ENCODE measurements at regions not wholly inside any gene's neighbourhood (a gene's known extent, or its start where the extent isn't known, plus 50 kb on each side); places are given as distances from the start of the nearest gene placed in this dataset.

- no peaks in the 10 kb centered on the region for H3K4me1 ChIP-seq (ENCODE audit: insufficient read depth)
- no peaks in the 10 kb centered on the region for H3K36me3 ChIP-seq
- no peaks in the 10 kb centered on the region for H3K9me3 ChIP-seq
- intact Hi-C loops (cut with DNase I): no loop called here
- no peak overlapping the region for H3K27ac ChIP-seq
- H3K4me3 ChIP-seq: no peak overlapping the region
- 16 to 28% (median 26%) methylated on average over 2 of the region's 2 CpGs for whole genome bisulfite sequencing, 3 donors
- no peaks in the 10 kb centered on the region for H3K27me3 ChIP-seq
- DNase-seq: no peak
- TF ChIP-seq EP300 (IDR thresholded peaks at IDR 0.05) (no peak), POLR2A (IDR thresholded peaks at IDR 0.05) (no peak), CTCF (IDR thresholded peaks at IDR 0.05) (no peak)
Observed at GRCh38 chr21:27221077-27221476, 254.2 kb upstream of the ADAMTS5 start.

GRCh38 chr21:27220416-27220815 is 253.5 kb upstream of the ADAMTS5 start:
- TF ChIP-seq CTCF (IDR thresholded peaks at IDR 0.05) (no peak), POLR2A (IDR thresholded peaks at IDR 0.05) (no peak), EP300 (IDR thresholded peaks at IDR 0.05) (no peak)
- no peak for DNase-seq
- Histone ChIP-seq H3K4me1 (ENCODE audit: insufficient read depth) (no peaks in the 10 kb centered on the region), H3K9me3 (no peaks in the 10 kb centered on the region), H3K27ac (no peak overlapping the region), H3K36me3 (no peaks in the 10 kb centered on the region), H3K4me3 (no peak overlapping the region), H3K27me3 (no peaks in the 10 kb centered on the region)
- intact Hi-C loops (cut with DNase I): no loop called here

- Histone ChIP-seq H3K27me3 (no peaks in the 10 kb centered on the region), H3K4me3 (no peak overlapping the region), H3K27ac (no peak overlapping the region), H3K9me3 (no peaks in the 10 kb centered on the region), H3K4me1 (ENCODE audit: insufficient read depth) (no peaks in the 10 kb centered on the region), H3K36me3 (no peaks in the 10 kb centered on the region)
- intact Hi-C loops (cut with DNase I): no loop called here
- 84 to 92% (median 86%) methylated on average over 2 of the region's 2 CpGs for WGBS, 3 donors
- TF ChIP-seq EP300 (IDR thresholded peaks at IDR 0.05) (no peak), CTCF (IDR thresholded peaks at IDR 0.05) (no peak), POLR2A (IDR thresholded peaks at IDR 0.05) (no peak)
- DNase-seq: no peak
Observed at GRCh38 chr21:27219068-27219467, 252.2 kb upstream of the ADAMTS5 start.

- Histone ChIP-seq H3K36me3 (no peaks in the 10 kb centered on the region), H3K27me3 (no peaks in the 10 kb centered on the region), H3K27ac (no peak overlapping the region), H3K4me3 (no peak overlapping the region), H3K4me1 (ENCODE audit: insufficient read depth) (no peaks in the 10 kb centered on the region), H3K9me3 (no peaks in the 10 kb centered on the region)
- intact Hi-C loops (cut with DNase I): no loop called here
- DNase-seq: no peak
- TF ChIP-seq EP300 (IDR thresholded peaks at IDR 0.05): no peak
- TF ChIP-seq CTCF (IDR thresholded peaks at IDR 0.05): no peak
- no peak for TF ChIP-seq POLR2A (IDR thresholded peaks at IDR 0.05)
Observed at GRCh38 chr21:27213303-27213702, 246.4 kb upstream of the ADAMTS5 start.

GRCh38 chr21:27212441-27212840 is 245.6 kb upstream of the ADAMTS5 start:
- DNase-seq: no peak
- WGBS, 3 donors: 57 to 67% (median 67%) methylated on average over 2 of the region's 2 CpGs
- no peak overlapping the region for H3K27ac ChIP-seq
- H3K4me3 ChIP-seq: no peak overlapping the region
- TF ChIP-seq EP300 (IDR thresholded peaks at IDR 0.05): no peak
- no peak for TF ChIP-seq CTCF (IDR thresholded peaks at IDR 0.05)
- no peak for TF ChIP-seq POLR2A (IDR thresholded peaks at IDR 0.05)
- intact Hi-C loops (cut with DNase I): no loop called here
- no peaks in the 10 kb centered on the region for H3K27me3 ChIP-seq
- no peaks in the 10 kb centered on the region for H3K9me3 ChIP-seq
- H3K4me1 ChIP-seq (ENCODE audit: insufficient read depth): no peaks in the 10 kb centered on the region
- no peaks in the 10 kb centered on the region for H3K36me3 ChIP-seq
